ENCODE measurements at regions not wholly inside any gene's neighbourhood (a gene's known extent, or its start where the extent isn't known, plus 50 kb on each side); places are given as distances from the start of the nearest gene placed in this dataset.

- Histone ChIP-seq H3K9ac (ENCODE audit: insufficient read depth in 1 of 2, low read depth in 2 of 2, low read length in 2 of 2) (no peak overlapping the region), H4K20me1 (replicated peaks; ENCODE audit: control insufficient read depth, insufficient read depth, low read length) (no peaks in the 10 kb centered on the region), H3K36me3 (ENCODE audit: control insufficient read depth, insufficient read depth, low read length) (no peaks in the 10 kb centered on the region), H3K4me2 (ENCODE audit: insufficient read depth, low read length) (no peak overlapping the region), H3K4me1 (replicated peaks in 1 of 2; ENCODE audit: control insufficient read depth in 2 of 2, insufficient read depth in 2 of 2, low read length in 2 of 2) (no peaks in the 10 kb centered on the region), H2AFZ (ENCODE audit: low read depth, low read length) (no peak overlapping the region), H3K9me1 (ENCODE audit: control insufficient read depth, insufficient read depth, low read length) (no peaks in the 10 kb centered on the region), H3K27ac (ENCODE audit: extremely low read depth, low read depth, low read length) (no peak overlapping the region), H3K9me3 (replicated peaks; ENCODE audit: control insufficient read depth, insufficient read depth, low read depth, low read length) (no peaks in the 10 kb centered on the region), H3K4me3 (no peak overlapping the region), H3K79me2 (ENCODE audit: control insufficient read depth, insufficient read depth, low read length) (no peaks in the 10 kb centered on the region), H3K27me3 (ENCODE audit: control insufficient read depth in 2 of 2, insufficient read depth in 2 of 2, low read length in 2 of 2) (no peaks in the 10 kb centered on the region)
- DNase-seq (ENCODE audit: extremely low read depth in 1 of 4, low spot score in 3 of 4) (no peak), ATAC-seq (no peak), FAIRE-seq (no peak)
- intact Hi-C loops (cut with micrococcal nuclease): no loop called here
- in situ Hi-C loops (cut with MboI): no loop called here
- no TSS peak for BruUV-seq (replicated peaks)
- 0% methylated on average over 7 of the region's 7 CpGs for WGBS (ENCODE audit: insufficient coverage, low coverage, missing lambda C conversion rate)
- TF ChIP-seq ZNF76 (CRISPR knock-in tag; IDR thresholded peaks at IDR 0.05; ENCODE audit: borderline replicate concordance) (no peak), CTCFL (IDR thresholded peaks at IDR 0.05; ENCODE audit: borderline replicate concordance, insufficient read depth, low read depth, low read length, poor library complexity, severe bottlenecking) (no peak), RAD51 (IDR thresholded peaks at IDR 0.05; ENCODE audit: borderline replicate concordance, low read depth) (no peak)
- ChIA-PET POLR2A (no interaction called here), CTCF (ENCODE audit: low intra/inter-chr PET ratio) (no interaction called here)
Observed at GRCh38 chr7:34277016-34277802, 371.9 kb downstream of the BMPER start.
